Activated B cell treated with CpG ODN at 0.5 μM for 24 hours (primary cell): ENCODE measurements at regions not wholly inside any gene's neighbourhood (a gene's known extent, or its start where the extent isn't known, plus 50 kb on each side); places are given as distances from the start of the nearest gene placed in this dataset.

Experiments used
- ATAC-seq: fragments of 200-7000 bp; cut with Tn5 transposase; one replicate; pipeline ENCODE4 v1.10.0; 2021; ENCODE audit warnings: low read depth, mild to moderate bottlenecking, moderate library complexity
- CTCF ChIA-PET: fragments of 350-600 bp; sonication (Branson Sonifier 250); formaldehyde crosslinking; loops from one replicate; lab custom pipeline; 2021; ENCODE audit warnings: antibody characterized with exemption; lab: Charles Lee
- POLR2A ChIA-PET: fragments of 350-600 bp; sonication (Branson Sonifier 250); formaldehyde crosslinking; loops from one replicate; lab custom pipeline; 2021; ENCODE audit warnings: antibody characterized with exemption; lab: Charles Lee
- DNase-seq: peaks from one replicate; pipeline ENCODE4 v3.0.0; 2022
- H3K27ac Mint-ChIP-seq: one replicate; pipeline ENCODE4 v1.8.0; 2020; ENCODE audit warnings: mixed read lengths
- H3K27me3 Mint-ChIP-seq: one replicate; pipeline ENCODE4 v1.8.0; 2021; ENCODE audit warnings: mixed read lengths
- H3K36me3 Mint-ChIP-seq: one replicate; pipeline ENCODE4 v1.8.0; 2021; ENCODE audit warnings: low read depth, mixed read lengths
- H3K4me1 Mint-ChIP-seq: one replicate; pipeline ENCODE4 v1.8.0; 2021; ENCODE audit warnings: mixed read lengths
- H3K4me3 Mint-ChIP-seq: one replicate; pipeline ENCODE4 v1.8.0; 2020; ENCODE audit warnings: mild to moderate bottlenecking, mixed read lengths
- H3K9me3 Mint-ChIP-seq: one replicate; pipeline ENCODE4 v1.8.0; 2020; ENCODE audit warnings: mixed read lengths
- intact Hi-C: fragments of 100-400 bp; cut with micrococcal nuclease; formaldehyde crosslinking; loops from one replicate; pipeline ENCODE4 v1.15.1; 2024
- TF ChIP-seq, protein P1 (sequence below): fragments of 200-600 bp; IDR thresholded peaks from one replicate; pipeline ENCODE4 v1.8.0; 2022; ENCODE audit warnings: antibody characterized with exemption, mild to moderate bottlenecking

GRCh38 chr4:135684001-135684400 lies 1482.4 kb upstream of the PABPC4L start:
- TF ChIP-seq, protein P1, sequence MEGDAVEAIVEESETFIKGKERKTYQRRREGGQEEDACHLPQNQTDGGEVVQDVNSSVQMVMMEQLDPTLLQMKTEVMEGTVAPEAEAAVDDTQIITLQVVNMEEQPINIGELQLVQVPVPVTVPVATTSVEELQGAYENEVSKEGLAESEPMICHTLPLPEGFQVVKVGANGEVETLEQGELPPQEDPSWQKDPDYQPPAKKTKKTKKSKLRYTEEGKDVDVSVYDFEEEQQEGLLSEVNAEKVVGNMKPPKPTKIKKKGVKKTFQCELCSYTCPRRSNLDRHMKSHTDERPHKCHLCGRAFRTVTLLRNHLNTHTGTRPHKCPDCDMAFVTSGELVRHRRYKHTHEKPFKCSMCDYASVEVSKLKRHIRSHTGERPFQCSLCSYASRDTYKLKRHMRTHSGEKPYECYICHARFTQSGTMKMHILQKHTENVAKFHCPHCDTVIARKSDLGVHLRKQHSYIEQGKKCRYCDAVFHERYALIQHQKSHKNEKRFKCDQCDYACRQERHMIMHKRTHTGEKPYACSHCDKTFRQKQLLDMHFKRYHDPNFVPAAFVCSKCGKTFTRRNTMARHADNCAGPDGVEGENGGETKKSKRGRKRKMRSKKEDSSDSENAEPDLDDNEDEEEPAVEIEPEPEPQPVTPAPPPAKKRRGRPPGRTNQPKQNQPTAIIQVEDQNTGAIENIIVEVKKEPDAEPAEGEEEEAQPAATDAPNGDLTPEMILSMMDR, result no peak
- ChIA-PET CTCF (no interaction called here), POLR2A (no interaction called here)
- DNase-seq (no peak), ATAC-seq (no peak)
- Mint-ChIP-seq H3K27me3 (no peaks in the 10 kb centered on the region), H3K9me3 (no peaks in the 10 kb centered on the region), H3K4me1 (no peaks in the 10 kb centered on the region), H3K27ac (no peak overlapping the region), H3K4me3 (no peak overlapping the region), H3K36me3 (no peaks in the 10 kb centered on the region)
- intact Hi-C loops, result no loop called here

DNA sequence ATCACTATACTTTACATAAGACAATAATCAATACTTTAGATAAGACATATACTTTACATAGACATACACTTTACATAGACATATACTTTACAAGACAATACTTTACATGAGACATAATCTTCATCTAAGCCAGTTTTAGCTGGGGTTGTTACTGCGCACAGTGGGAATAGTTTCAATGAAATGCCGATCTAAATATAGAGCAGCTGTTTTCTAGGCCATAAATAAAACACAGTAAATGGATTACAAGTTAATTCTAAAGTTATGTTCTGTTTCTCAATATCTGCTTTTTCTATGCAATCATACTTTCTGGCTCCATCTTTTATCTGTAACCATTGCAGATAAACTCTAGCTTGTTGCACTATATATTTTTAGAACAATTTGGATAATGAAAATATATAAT lies 1470.6 kb upstream of the PABPC4L start:
- TF ChIP-seq, protein P1, result no peak
- ChIA-PET CTCF (no interaction called here), POLR2A (no interaction called here)
- no peaks in the 10 kb centered on the region for H3K4me1 Mint-ChIP-seq
- intact Hi-C loops, result no loop called here
- DNase-seq (no peak), ATAC-seq (no peak)
- no peak overlapping the region for H3K4me3 Mint-ChIP-seq
- no peaks in the 10 kb centered on the region for H3K27me3 Mint-ChIP-seq
- no peak overlapping the region for H3K27ac Mint-ChIP-seq
- peaks cover 4% of the 10 kb centered on the region for H3K9me3 Mint-ChIP-seq
- H3K36me3 Mint-ChIP-seq, result no peaks in the 10 kb centered on the region

DNA sequence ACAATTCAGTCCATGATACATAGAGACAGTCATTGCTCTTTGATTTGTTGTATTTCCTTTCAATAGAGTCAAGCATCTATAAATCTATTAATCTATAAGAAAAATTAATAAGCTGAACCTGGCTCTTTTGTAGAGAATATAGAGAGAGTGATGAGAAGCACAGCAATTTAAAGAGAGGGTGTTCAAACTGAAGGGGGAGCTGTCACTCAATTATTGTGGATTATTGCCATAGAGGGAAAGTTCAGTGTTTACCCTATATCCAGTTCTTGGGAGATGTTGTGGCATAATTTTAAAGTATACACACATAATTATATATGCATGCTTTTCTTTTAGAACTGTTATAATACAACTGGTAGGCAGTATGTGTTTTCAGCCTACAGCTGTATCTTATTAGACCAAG lies 1469.0 kb upstream of the PABPC4L start:
- POLR2A ChIA-PET, result no interaction called here
- TF ChIP-seq, protein P1, result no peak
- ATAC-seq (no peak), DNase-seq (no peak)
- intact Hi-C loops, result no loop called here
- no peaks in the 10 kb centered on the region for H3K36me3 Mint-ChIP-seq
- CTCF ChIA-PET, result no interaction called here
- H3K4me3 Mint-ChIP-seq, result no peak overlapping the region
- no peaks in the 10 kb centered on the region for H3K4me1 Mint-ChIP-seq
- H3K27me3 Mint-ChIP-seq, result no peaks in the 10 kb centered on the region
- H3K27ac Mint-ChIP-seq, result no peak overlapping the region
- peaks cover 6% of the 10 kb centered on the region for H3K9me3 Mint-ChIP-seq
